ACC112 (cell line): ENCODE measurements at regions not wholly inside any gene's neighbourhood (a gene's known extent, or its start where the extent isn't known, plus 50 kb on each side); places are given as distances from the start of the nearest gene placed in this dataset.

ENCODE experiments used
- H2AFZ ChIP-seq: fragments of 200-600 bp; sonication (generic); one replicate; pipeline ENCODE4 v1.6.0; 2017; ENCODE audit warnings: antibody characterized with exemption, low read length; ENCODE audit not compliant: unreplicated experiment
- H3K27ac ChIP-seq: fragments of 200-600 bp; sonication (generic); 2 replicates; pipeline ENCODE4 v1.5.1; 2014; ENCODE audit warnings: low read depth, mild to moderate bottlenecking, antibody characterized with exemption, low read length, moderate library complexity
- H3K27me3 ChIP-seq: fragments of 200-600 bp; sonication (generic); 2 replicates; pipeline ENCODE4 v1.6.1; 2014; ENCODE audit warnings: mild to moderate bottlenecking, antibody characterized with exemption, low read length, moderate library complexity, mixed read lengths; ENCODE audit not compliant: insufficient read depth
- H3K36me3 ChIP-seq: fragments of 200-600 bp; sonication (generic); 2 replicates; pipeline ENCODE4 v1.6.1; 2016; ENCODE audit warnings: mild to moderate bottlenecking, antibody characterized with exemption, low read length, moderate library complexity, mixed read lengths; ENCODE audit not compliant: insufficient read depth
- H3K4me1 ChIP-seq: fragments of 200-600 bp; sonication (generic); one replicate; pipeline ENCODE4 v1.6.1; 2016; ENCODE audit warnings: low read length, mixed read lengths; ENCODE audit not compliant: insufficient read depth, unreplicated experiment, control insufficient read depth
- H3K4me3 ChIP-seq: fragments of 200-600 bp; sonication (generic); 2 replicates; pipeline ENCODE4 v1.5.1; 2014; ENCODE audit warnings: mild to moderate bottlenecking, low read depth, low read length
- H3K79me2 ChIP-seq: fragments of 200-600 bp; sonication (generic); one replicate; pipeline ENCODE4 v1.6.0; 2016; ENCODE audit warnings: low read length; ENCODE audit not compliant: control insufficient read depth, unreplicated experiment, insufficient read depth

GRCh38 chr17:17408236-17408794, 68.5 kb upstream of the MED9 start:
- H3K36me3 ChIP-seq, result no peaks in the 10 kb centered on the region
- peaks cover 30% of the 10 kb centered on the region for H3K4me1 ChIP-seq
- peak overlapping the region; percentile 90 for H3K27ac ChIP-seq
- H3K27me3 ChIP-seq, result no peaks in the 10 kb centered on the region
- no peak overlapping the region for H2AFZ ChIP-seq
- no peaks in the 10 kb centered on the region for H3K79me2 ChIP-seq
- H3K4me3 ChIP-seq, result no peak overlapping the region

GRCh38 chr17:17410357-17410756, 66.4 kb upstream of the MED9 start:
- Histone ChIP-seq H3K27ac (no peak overlapping the region), H3K4me1 (peaks cover 50% of the 10 kb centered on the region), H3K36me3 (no peaks in the 10 kb centered on the region), H3K27me3 (no peaks in the 10 kb centered on the region), H3K79me2 (no peaks in the 10 kb centered on the region), H3K4me3 (no peak overlapping the region), H2AFZ (no peak overlapping the region)

- Histone ChIP-seq H3K27ac (peak overlapping the region; percentile 98), H3K36me3 (no peaks in the 10 kb centered on the region), H3K4me1 (peaks cover 64% of the 10 kb centered on the region), H3K4me3 (no peak overlapping the region), H3K27me3 (no peaks in the 10 kb centered on the region), H2AFZ (no peak overlapping the region), H3K79me2 (no peaks in the 10 kb centered on the region)
These were observed 65.1 kb upstream of the MED9 start for GRCh38 chr17:17411692-17412091.

GRCh38 chr17:17412326-17412725, 64.5 kb upstream of the MED9 start:
- peaks cover 70% of the 10 kb centered on the region for H3K4me1 ChIP-seq
- H3K27me3 ChIP-seq, result no peaks in the 10 kb centered on the region
- H3K27ac ChIP-seq, result peak overlapping the region; percentile 98
- H2AFZ ChIP-seq, result no peak overlapping the region
- H3K4me3 ChIP-seq, result no peak overlapping the region
- no peaks in the 10 kb centered on the region for H3K36me3 ChIP-seq
- no peaks in the 10 kb centered on the region for H3K79me2 ChIP-seq

- Histone ChIP-seq H3K79me2 (no peaks in the 10 kb centered on the region), H2AFZ (no peak overlapping the region), H3K36me3 (no peaks in the 10 kb centered on the region), H3K4me3 (peak overlapping the region; percentile 79), H3K27ac (peak overlapping the region; percentile 98), H3K27me3 (no peaks in the 10 kb centered on the region), H3K4me1 (peaks cover 72% of the 10 kb centered on the region)
These were observed 63.5 kb upstream of the MED9 start for GRCh38 chr17:17413215-17413792.

GRCh38 chr17:17413821-17414220, 63.0 kb upstream of the MED9 start:
- Histone ChIP-seq H2AFZ (peak overlapping the region; percentile 96), H3K4me3 (peak overlapping the region; percentile 79), H3K27me3 (no peaks in the 10 kb centered on the region), H3K36me3 (no peaks in the 10 kb centered on the region), H3K27ac (peak overlapping the region; percentile 98), H3K79me2 (no peaks in the 10 kb centered on the region), H3K4me1 (peaks cover 73% of the 10 kb centered on the region)

- H2AFZ ChIP-seq, result peak overlapping the region; percentile 96
- H3K4me3 ChIP-seq, result peak overlapping the region; percentile 79
- H3K27me3 ChIP-seq, result no peaks in the 10 kb centered on the region
- no peaks in the 10 kb centered on the region for H3K36me3 ChIP-seq
- peaks cover 74% of the 10 kb centered on the region for H3K4me1 ChIP-seq
- H3K79me2 ChIP-seq, result no peaks in the 10 kb centered on the region
- H3K27ac ChIP-seq, result peak overlapping the region; percentile 98
These were observed 62.4 kb upstream of the MED9 start for GRCh38 chr17:17414341-17414805.

- Histone ChIP-seq H3K4me1 (peaks cover 81% of the 10 kb centered on the region), H2AFZ (peak overlapping the region; percentile 96), H3K27ac (peak overlapping the region; percentile 98), H3K4me3 (peak overlapping the region; percentile 79), H3K79me2 (no peaks in the 10 kb centered on the region), H3K27me3 (no peaks in the 10 kb centered on the region), H3K36me3 (no peaks in the 10 kb centered on the region)
These were observed 61.8 kb upstream of the MED9 start for GRCh38 chr17:17415006-17415405.

GRCh38 chr17:17416007-17416399, 60.8 kb upstream of the MED9 start:
- no peaks in the 10 kb centered on the region for H3K79me2 ChIP-seq
- peak overlapping the region; percentile 98 for H3K27ac ChIP-seq
- H2AFZ ChIP-seq, result peak overlapping the region; percentile 19
- no peaks in the 10 kb centered on the region for H3K27me3 ChIP-seq
- H3K4me1 ChIP-seq, result peaks cover 89% of the 10 kb centered on the region
- no peaks in the 10 kb centered on the region for H3K36me3 ChIP-seq
- peak overlapping the region; percentile 8; the same call in 1 of the 2 replicates for H3K4me3 ChIP-seq

GRCh38 chr17:17416400-17417360, 60.1 kb upstream of the MED9 start:
- no peaks in the 10 kb centered on the region for H3K79me2 ChIP-seq
- peak overlapping the region; percentile 98 for H3K27ac ChIP-seq
- H3K27me3 ChIP-seq, result no peaks in the 10 kb centered on the region
- H3K36me3 ChIP-seq, result no peaks in the 10 kb centered on the region
- H2AFZ ChIP-seq, result peak overlapping the region; percentile 19
- H3K4me1 ChIP-seq, result peaks cover 91% of the 10 kb centered on the region
- H3K4me3 ChIP-seq, result peak overlapping the region; percentile 8; the same call in 1 of the 2 replicates
